Mesendoderm (in vitro differentiated cells): ENCODE measurements at regions not wholly inside any gene's neighbourhood (a gene's known extent, or its start where the extent isn't known, plus 50 kb on each side); places are given as distances from the start of the nearest gene placed in this dataset.

Experiments
- DNase-seq: peaks from one replicate; pipeline ENCODE4 v3.0.0; 2013
- H2AK5ac ChIP-seq: 2 replicates; pipeline ENCODE4 v1.6.1; 2013; ENCODE audit warnings: low read length, inconsistent platforms
- H2BK120ac ChIP-seq: 2 replicates; pipeline ENCODE4 v1.6.1; 2013; ENCODE audit warnings: low read depth, mild to moderate bottlenecking, low read length, moderate library complexity, mixed read lengths
- H2BK15ac ChIP-seq: replicated peaks from 2 replicates; pipeline ENCODE4 v1.6.1; 2013; ENCODE audit warnings: low read depth, mild to moderate bottlenecking, moderate library complexity
- H2BK5ac ChIP-seq: 2 replicates; pipeline ENCODE4 v1.6.1; 2013; ENCODE audit warnings: low read length, inconsistent platforms
- H3K18ac ChIP-seq: 2 replicates; pipeline ENCODE4 v1.6.1; 2013; ENCODE audit warnings: mild to moderate bottlenecking, low read length, mixed read lengths
- H3K23ac ChIP-seq: one replicate; pipeline ENCODE4 v1.6.1; 2013; ENCODE audit warnings: low read length
- H3K27ac ChIP-seq: 2 replicates; pipeline ENCODE4 v1.5.1; 2013; ENCODE audit warnings: low read depth, mild to moderate bottlenecking, inconsistent platforms, low read length, moderate library complexity
- H3K27me3 ChIP-seq: 2 replicates; pipeline ENCODE4 v1.6.1; 2013; ENCODE audit warnings: low read length, control low read depth, mild to moderate bottlenecking, inconsistent platforms; ENCODE audit not compliant: insufficient read depth, poor library complexity
- H3K36me3 ChIP-seq: 2 replicates; pipeline ENCODE4 v1.6.1; 2013; ENCODE audit warnings: low read length, inconsistent platforms; ENCODE audit not compliant: control insufficient read depth, insufficient read depth
- H3K4ac ChIP-seq: one replicate; pipeline ENCODE4 v1.6.1; 2013; ENCODE audit warnings: low read depth, mild to moderate bottlenecking, low read length, moderate library complexity
- H3K4me1 ChIP-seq: 2 replicates; pipeline ENCODE4 v1.6.1; 2013; ENCODE audit warnings: low read depth, low read length, inconsistent platforms; ENCODE audit not compliant: control insufficient read depth
- H3K4me2 ChIP-seq: 2 replicates; pipeline ENCODE4 v1.6.1; 2013; ENCODE audit warnings: low read length
- H3K4me3 ChIP-seq: 2 replicates; pipeline ENCODE4 v1.5.1; 2013; ENCODE audit warnings: mild to moderate bottlenecking, low read length
- H3K56ac ChIP-seq: one replicate; pipeline ENCODE4 v1.6.1; 2013; ENCODE audit warnings: low read length
- H3K79me1 ChIP-seq: 2 replicates; pipeline ENCODE4 v1.6.1; 2013; ENCODE audit warnings: low read length, inconsistent platforms
- H3K79me2 ChIP-seq: 2 replicates; pipeline ENCODE4 v1.6.1; 2013; ENCODE audit warnings: mild to moderate bottlenecking, low read length; ENCODE audit not compliant: control insufficient read depth, insufficient read depth
- H3K9ac ChIP-seq: 2 replicates; pipeline ENCODE4 v1.6.1; 2013; ENCODE audit warnings: low read length, inconsistent platforms
- H4K5ac ChIP-seq: one replicate; pipeline ENCODE4 v1.6.1; 2013; ENCODE audit warnings: low read length
- H4K8ac ChIP-seq: one replicate; pipeline ENCODE4 v1.6.1; 2013; ENCODE audit warnings: low read depth, mild to moderate bottlenecking, control low read depth, low read length, moderate library complexity
- WGBS: extraction: QIAGEN DNeasy Blood & Tissue Kit; methylation state at CpG from one replicate; pipeline ENCODE4 v1.1.7; 2013; ENCODE audit warnings: low lambda C conversion rate, missing lambda C conversion rate; ENCODE audit not compliant: insufficient coverage; ENCODE audit errors: extremely low coverage; 5-methylcytosine and 5-hydroxymethylcytosine counted together

DNA sequence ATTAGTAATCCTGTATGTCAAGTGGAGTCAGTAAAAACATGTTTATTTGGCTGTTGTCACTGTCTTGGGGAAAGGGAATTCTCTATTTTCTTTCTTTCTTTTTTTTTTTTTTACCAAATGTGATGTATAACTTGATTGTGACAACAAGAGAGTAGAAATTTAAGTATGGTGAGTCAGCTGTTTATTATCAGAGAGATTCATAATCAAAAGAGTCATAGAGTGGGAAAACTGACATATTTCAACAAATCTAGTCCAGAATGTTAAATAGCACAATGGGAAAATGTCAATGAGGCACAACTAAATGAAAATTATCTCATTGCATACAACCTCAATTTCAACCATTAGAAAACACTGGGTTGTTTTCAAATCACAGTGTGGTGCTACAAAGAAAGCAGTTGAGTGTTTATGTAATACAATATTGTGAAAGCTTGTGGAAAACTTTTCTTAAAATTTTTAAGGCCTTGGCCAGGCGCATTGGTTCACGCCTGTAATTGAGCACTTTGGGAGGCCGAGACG is 111.9 kb upstream of the DTNA start:
- Histone ChIP-seq H3K27ac (no peak overlapping the region), H3K36me3 (no peaks in the 10 kb centered on the region), H4K5ac (no peak overlapping the region), H2BK15ac (no peak overlapping the region), H2BK120ac (no peak overlapping the region), H3K4ac (no peak overlapping the region), H3K4me3 (no peak overlapping the region), H3K4me2 (no peak overlapping the region), H3K23ac (no peak overlapping the region), H3K4me1 (peaks cover 2% of the 10 kb centered on the region), H2BK5ac (no peak overlapping the region), H3K79me1 (no peaks in the 10 kb centered on the region), H2AK5ac (no peak overlapping the region), H3K9ac (no peak overlapping the region), H3K27me3 (no peaks in the 10 kb centered on the region), H3K56ac (no peak overlapping the region), H4K8ac (no peak overlapping the region), H3K18ac (no peak overlapping the region), H3K79me2 (peaks cover 1% of the 10 kb centered on the region)
- DNase-seq: no peak
- WGBS: no CpG with 5 or more reads among the region's 4 CpGs

DNA sequence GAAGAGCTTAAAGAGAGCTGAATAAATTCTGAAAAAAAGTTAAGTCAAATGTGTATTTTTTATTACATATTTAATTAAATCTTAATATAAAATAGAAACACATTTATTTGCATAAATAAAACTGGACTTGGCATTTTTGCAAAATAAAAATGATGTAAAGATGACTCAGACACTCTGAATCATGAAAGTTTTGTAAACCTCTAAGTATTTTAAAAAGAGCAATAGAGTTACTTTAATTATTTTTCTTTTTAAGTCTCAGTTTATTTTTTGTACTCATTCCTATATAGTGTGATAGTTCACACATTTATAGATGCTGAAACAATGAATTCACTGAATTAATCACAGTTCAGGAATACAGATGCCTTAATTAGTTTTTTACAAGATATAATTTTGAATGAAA is 109.9 kb upstream of the DTNA start:
- no peak overlapping the region for H3K18ac ChIP-seq
- no peaks in the 10 kb centered on the region for H3K79me2 ChIP-seq
- H2BK15ac ChIP-seq: no peak overlapping the region
- no peak overlapping the region for H3K23ac ChIP-seq
- H3K9ac ChIP-seq: no peak overlapping the region
- no peak overlapping the region for H3K4me3 ChIP-seq
- H3K4me2 ChIP-seq: no peak overlapping the region
- H3K79me1 ChIP-seq: no peaks in the 10 kb centered on the region
- H3K27me3 ChIP-seq: no peaks in the 10 kb centered on the region
- no peak overlapping the region for H4K5ac ChIP-seq
- no peak overlapping the region for H3K4ac ChIP-seq
- no peaks in the 10 kb centered on the region for H3K36me3 ChIP-seq
- H3K27ac ChIP-seq: no peak overlapping the region
- H3K4me1 ChIP-seq: peaks cover 2% of the 10 kb centered on the region
- H2BK120ac ChIP-seq: no peak overlapping the region
- no peak overlapping the region for H4K8ac ChIP-seq
- H2AK5ac ChIP-seq: no peak overlapping the region
- no peak overlapping the region for H3K56ac ChIP-seq
- no peak overlapping the region for H2BK5ac ChIP-seq
- no peak for DNase-seq

DNA sequence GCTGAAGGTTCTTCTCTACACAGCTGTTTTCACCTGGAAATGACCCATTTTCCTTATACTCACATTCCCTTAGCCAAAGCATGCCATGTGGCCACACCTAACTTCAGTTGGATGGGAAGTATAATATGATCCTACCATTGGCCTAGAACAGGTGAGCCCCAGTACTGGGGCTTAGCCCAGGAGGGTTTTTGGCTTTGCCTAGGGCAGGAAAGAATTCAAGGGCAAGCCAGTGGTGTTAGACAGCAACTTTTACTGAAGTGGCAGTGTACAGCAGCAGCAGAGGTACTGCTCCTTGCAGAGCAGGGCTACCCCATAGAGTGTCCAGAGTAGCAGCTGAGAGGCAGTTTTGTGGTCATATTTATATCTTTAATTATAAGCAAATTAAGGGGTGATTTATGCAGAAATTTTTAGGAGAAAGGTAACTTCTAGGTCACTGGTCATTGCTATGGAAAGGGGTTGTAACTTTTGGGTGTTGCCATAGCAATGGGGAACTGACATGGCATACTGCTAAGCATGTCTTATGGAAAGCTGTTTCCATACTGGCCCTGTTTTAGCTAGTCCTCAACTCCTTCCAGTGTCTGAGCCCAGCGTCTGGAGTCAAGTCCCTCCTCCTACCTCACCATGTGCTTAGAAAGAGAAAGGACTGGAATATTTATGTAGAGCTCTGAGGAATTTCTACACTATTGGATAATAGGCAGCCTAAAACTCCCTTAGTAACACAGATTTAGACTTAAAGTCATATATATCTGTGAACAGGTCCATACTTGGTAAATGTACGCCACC is 109.0 kb upstream of the DTNA start:
- no peaks in the 10 kb centered on the region for H3K36me3 ChIP-seq
- no peak overlapping the region for H3K56ac ChIP-seq
- H3K79me1 ChIP-seq: no peaks in the 10 kb centered on the region
- H3K4me3 ChIP-seq: no peak overlapping the region
- no peak overlapping the region for H3K18ac ChIP-seq
- peak; percentile 33 for DNase-seq
- no peak overlapping the region for H3K27ac ChIP-seq
- H4K8ac ChIP-seq: no peak overlapping the region
- no peaks in the 10 kb centered on the region for H3K79me2 ChIP-seq
- H2BK120ac ChIP-seq: no peak overlapping the region
- no peak overlapping the region for H3K9ac ChIP-seq
- no peak overlapping the region for H2AK5ac ChIP-seq
- H3K4me2 ChIP-seq: no peak overlapping the region
- H3K4ac ChIP-seq: no peak overlapping the region
- no peak overlapping the region for H2BK15ac ChIP-seq
- H2BK5ac ChIP-seq: no peak overlapping the region
- no peak overlapping the region for H4K5ac ChIP-seq
- WGBS: no CpG with 5 or more reads among the region's 2 CpGs
- no peaks in the 10 kb centered on the region for H3K27me3 ChIP-seq
- H3K4me1 ChIP-seq: no peaks in the 10 kb centered on the region
- H3K23ac ChIP-seq: no peak overlapping the region

- no peaks in the 10 kb centered on the region for H3K36me3 ChIP-seq
- H3K4me2 ChIP-seq: no peak overlapping the region
- no peak overlapping the region for H3K4me3 ChIP-seq
- no CpG with 5 or more reads among the region's 2 CpGs for WGBS
- no peak overlapping the region for H4K5ac ChIP-seq
- H3K27ac ChIP-seq: no peak overlapping the region
- no peak for DNase-seq
- no peak overlapping the region for H3K18ac ChIP-seq
- H2BK120ac ChIP-seq: no peak overlapping the region
- no peaks in the 10 kb centered on the region for H3K27me3 ChIP-seq
- H3K9ac ChIP-seq: no peak overlapping the region
- no peaks in the 10 kb centered on the region for H3K4me1 ChIP-seq
- H2AK5ac ChIP-seq: no peak overlapping the region
- H3K79me2 ChIP-seq: no peaks in the 10 kb centered on the region
- no peak overlapping the region for H3K56ac ChIP-seq
- no peak overlapping the region for H4K8ac ChIP-seq
- H3K79me1 ChIP-seq: no peaks in the 10 kb centered on the region
- no peak overlapping the region for H2BK15ac ChIP-seq
- H3K4ac ChIP-seq: no peak overlapping the region
- H3K23ac ChIP-seq: no peak overlapping the region
- H2BK5ac ChIP-seq: no peak overlapping the region
These were observed 105.5 kb upstream of the DTNA start for GRCh38 chr18:34604591-34604990.

DNA sequence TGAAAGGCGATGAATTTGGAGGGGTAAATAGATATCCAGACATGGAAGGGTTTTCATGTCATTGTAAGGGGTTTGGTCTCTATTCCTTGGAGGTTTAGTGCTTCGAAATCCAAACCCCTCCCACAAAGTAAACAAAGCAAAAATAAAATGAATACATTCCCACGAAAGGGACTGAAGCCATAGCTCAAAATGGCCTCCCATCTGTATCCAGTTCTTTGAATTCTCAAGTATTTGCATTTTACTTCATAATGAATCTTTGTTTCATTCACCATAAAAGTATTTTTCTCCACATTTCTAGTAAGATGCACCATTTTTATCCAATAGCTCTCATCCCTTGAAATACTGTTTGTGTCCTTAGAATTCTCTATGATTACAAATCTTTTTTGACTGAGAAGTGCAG is 103.2 kb upstream of the DTNA start:
- Histone ChIP-seq H3K4me3 (no peak overlapping the region), H3K27me3 (no peaks in the 10 kb centered on the region)

GRCh38 chr18:34608064-34608463 is 102.0 kb upstream of the DTNA start:
- WGBS: no CpG with 5 or more reads among the region's 2 CpGs
- H3K4me2 ChIP-seq: no peak overlapping the region

More for the DNA sequence above, 103.2 kb upstream of the DTNA start:
- Histone ChIP-seq H3K4me2 (no peak overlapping the region), H3K79me2 (no peaks in the 10 kb centered on the region), H2BK15ac (no peak overlapping the region), H3K23ac (no peak overlapping the region), H4K5ac (no peak overlapping the region), H3K56ac (no peak overlapping the region), H3K79me1 (peaks cover 2% of the 10 kb centered on the region), H2BK5ac (no peak overlapping the region), H2BK120ac (no peak overlapping the region), H3K27ac (no peak overlapping the region), H4K8ac (no peak overlapping the region), H3K9ac (no peak overlapping the region), H3K36me3 (no peaks in the 10 kb centered on the region), H3K18ac (no peak overlapping the region), H3K4ac (no peak overlapping the region), H3K4me1 (no peaks in the 10 kb centered on the region), H2AK5ac (no peak overlapping the region)
- no peak for DNase-seq
- WGBS: no CpG with 5 or more reads among the region's 3 CpGs

More at GRCh38 chr18:34608064-34608463, 102.0 kb upstream of the DTNA start:
- Histone ChIP-seq H3K79me2 (no peaks in the 10 kb centered on the region), H3K36me3 (no peaks in the 10 kb centered on the region), H3K9ac (no peak overlapping the region), H3K27me3 (no peaks in the 10 kb centered on the region), H3K23ac (no peak overlapping the region), H3K79me1 (peaks cover 4% of the 10 kb centered on the region), H2AK5ac (no peak overlapping the region), H2BK15ac (no peak overlapping the region), H3K4me3 (no peak overlapping the region), H3K4me1 (no peaks in the 10 kb centered on the region), H3K27ac (no peak overlapping the region), H3K4ac (no peak overlapping the region), H4K8ac (no peak overlapping the region), H3K18ac (no peak overlapping the region), H4K5ac (no peak overlapping the region), H2BK5ac (no peak overlapping the region), H3K56ac (no peak overlapping the region), H2BK120ac (no peak overlapping the region)
- no peak for DNase-seq
